SK-N-SH (cell line): ENCODE measurements at regions not wholly inside any gene's neighbourhood (a gene's known extent, or its start where the extent isn't known, plus 50 kb on each side); places are given as distances from the start of the nearest gene placed in this dataset.

Source experiments
- CTCF ChIA-PET: fragments of 300-600, 350-600 bp; formaldehyde crosslinking; extraction: SDS; loops from one replicate; lab custom pipeline; 2021; lab: Yijun Ruan, JAX
- POLR2A ChIA-PET: fragments of 350-600 bp; sonication (Branson Sonifier 250); formaldehyde crosslinking; extraction: SDS; loops from one replicate; lab custom pipeline; 2020; ENCODE audit warnings: antibody characterized with exemption, inconsistent platforms; lab: Yijun Ruan, JAX
- DNase-seq: peaks from one replicate; pipeline ENCODE4 v3.0.0; 2012
- H2AFZ ChIP-seq: fragments of 200-600 bp; sonication (generic); 2 replicates; pipeline ENCODE4 v1.8.1; 2016; ENCODE audit warnings: antibody characterized with exemption, mild to moderate bottlenecking, low read depth
- H3F3A ChIP-seq: fragments of 200-600 bp; sonication (generic); replicated peaks from 2 replicates; pipeline ENCODE3; 2016; ENCODE audit warnings: antibody characterized with exemption, mild to moderate bottlenecking; ENCODE audit not compliant: insufficient read depth
- H3K27ac ChIP-seq, 2 experiments: fragments of 200-500 bp in 1 of 2; fragments of 200-600 bp in 1 of 2; sonication (Bioruptor generic) in 1 of 2; sonication (generic), shearing (Covaris generic) in 1 of 2; 2 replicates each; pipeline versions ENCODE4 v1.5.1 to v1.6.1; 2014 to 2016; ENCODE audit warnings: low read depth in 2 of 2, inconsistent platforms in 1 of 2, low read length in 1 of 2, mild to moderate bottlenecking in 1 of 2, mixed read lengths in 1 of 2
- H3K27me3 ChIP-seq: fragments of 200-600 bp; sonication (generic), shearing (Covaris generic); 2 replicates; pipeline ENCODE4 v1.6.1; 2016; ENCODE audit warnings: mixed run types; ENCODE audit not compliant: insufficient read depth
- H3K36me3 ChIP-seq, 2 experiments: fragments of 200-500 bp in 1 of 2; fragments of 200-600 bp in 1 of 2; sonication (Bioruptor generic) in 1 of 2; sonication (generic) in 1 of 2; replicated peaks in 1 of 2; 2 replicates each; pipeline versions ENCODE3 to v1.5.1; 2014 to 2016; ENCODE audit warnings: low read length in 1 of 2, mild to moderate bottlenecking in 1 of 2; ENCODE audit not compliant: insufficient read depth in 2 of 2, control insufficient read depth in 1 of 2
- H3K4me1 ChIP-seq, 2 experiments: fragments of 200-500 bp in 1 of 2; fragments of 200-600 bp in 1 of 2; sonication (Bioruptor generic) in 1 of 2; sonication (generic), shearing (Covaris generic) in 1 of 2; 2 replicates each; pipeline versions ENCODE4 v1.5.1 to v1.6.1; 2014 to 2016; ENCODE audit warnings: low read depth in 1 of 2, low read length in 1 of 2, mixed run types in 1 of 2; ENCODE audit not compliant: insufficient read depth in 2 of 2, control insufficient read depth in 1 of 2
- H3K4me2 ChIP-seq: fragments of 200-600 bp; sonication (generic), shearing (Covaris generic); 2 replicates; pipeline ENCODE4 v1.6.1; 2017; ENCODE audit warnings: mixed run types
- H3K4me3 ChIP-seq, 2 experiments: fragments of 200-500 bp in 1 of 2; fragments of 200-600 bp in 1 of 2; sonication (Bioruptor generic) in 1 of 2; sonication (generic), shearing (Covaris generic) in 1 of 2; 2 replicates each; pipeline versions ENCODE4 v1.5.1 to v1.8.1; 2014 to 2016; ENCODE audit warnings: low read depth in 2 of 2, inconsistent platforms in 1 of 2, low read length in 1 of 2, mild to moderate bottlenecking in 1 of 2, mixed read lengths in 1 of 2, moderate library complexity in 1 of 2
- H3K79me2 ChIP-seq: fragments of 200-600 bp; sonication (generic); 2 replicates; pipeline ENCODE4 v1.8.1; 2017; ENCODE audit warnings: mild to moderate bottlenecking; ENCODE audit not compliant: insufficient read depth
- H3K9ac ChIP-seq: fragments of 200-600 bp; sonication (generic); 2 replicates; pipeline ENCODE4 v1.6.1; 2017; ENCODE audit warnings: mixed run types
- H3K9me2 ChIP-seq: fragments of 200-600 bp; sonication (generic); 2 replicates; pipeline ENCODE4 v1.6.1; 2017; ENCODE audit warnings: mixed run types
- H3K9me3 ChIP-seq: fragments of 200-600 bp; sonication (generic); 2 replicates; pipeline ENCODE4 v1.6.1; 2017; ENCODE audit warnings: mixed run types, mild to moderate bottlenecking, moderate library complexity
- H4K20me1 ChIP-seq: fragments of 200-600 bp; sonication (generic); 2 replicates; pipeline ENCODE4 v1.6.1; 2017; ENCODE audit warnings: mild to moderate bottlenecking, mixed run types; ENCODE audit not compliant: insufficient read depth
- EZH2phosphoT487 ChIP-seq: fragments of 200-600 bp; sonication (generic); IDR thresholded peaks from 2 replicates; pipeline ENCODE4 v1.6.1; 2017; ENCODE audit warnings: low read depth, mixed run types, mild to moderate bottlenecking, antibody characterized with exemption, moderate library complexity, borderline replicate concordance
- FOXJ3 ChIP-seq: sonication (generic); formaldehyde crosslinking; IDR thresholded peaks from 2 replicates; pipeline ENCODE4 v1.5.1; 2020; ENCODE audit warnings: mild to moderate bottlenecking, missing genetic modification reagents
- GABPA ChIP-seq: IDR thresholded peaks from 2 replicates; pipeline ENCODE4 v1.4.0; 2012; ENCODE audit warnings: low read depth, mild to moderate bottlenecking
- JUND ChIP-seq: IDR thresholded peaks from 2 replicates; pipeline ENCODE4 v1.4.0; 2012
- MEF2A ChIP-seq: IDR thresholded peaks from 2 replicates; pipeline ENCODE4 v1.4.0; 2012; ENCODE audit warnings: low read depth, borderline replicate concordance
- MXI1 ChIP-seq: IDR thresholded peaks from 2 replicates; pipeline ENCODE4 v1.6.1; 2012; ENCODE audit warnings: mild to moderate bottlenecking, low read depth, low read length, improper control_type of control experiment
- PBX3 ChIP-seq: IDR thresholded peaks from 2 replicates; pipeline ENCODE4; 2012
- POLR2AphosphoS5 ChIP-seq: IDR thresholded peaks from 2 replicates; pipeline ENCODE4 v1.6.1; 2012; ENCODE audit warnings: low read depth, low read length
- RAD21 ChIP-seq: IDR thresholded peaks from 2 replicates; pipeline ENCODE4 v1.6.1; 2012; ENCODE audit warnings: mild to moderate bottlenecking, low read length
- REST ChIP-seq: IDR thresholded peaks from 2 replicates; pipeline ENCODE4 v1.6.1; 2012; ENCODE audit warnings: mild to moderate bottlenecking, low read depth, low read length, moderate library complexity
- RFX5 ChIP-seq: IDR thresholded peaks from 2 replicates; pipeline ENCODE4 v1.6.1; 2012; ENCODE audit warnings: mild to moderate bottlenecking, improper control_type of control experiment, low read length
- SIN3A ChIP-seq: IDR thresholded peaks from 2 replicates; pipeline ENCODE4 v1.6.1; 2012; ENCODE audit warnings: low read depth, mild to moderate bottlenecking, low read length, moderate library complexity, borderline replicate concordance
- SMC3 ChIP-seq: IDR thresholded peaks from 2 replicates; pipeline ENCODE4 v1.6.1; 2012; ENCODE audit warnings: low read depth, low read length, improper control_type of control experiment
- WGBS: methylation state at CpG from one replicate; pipeline ENCODE4 v1.1.6; 2017; ENCODE audit warnings: low lambda C conversion rate; 5-methylcytosine and 5-hydroxymethylcytosine counted together
- TF ChIP-seq, protein P1 (sequence below): fragments of 150-350 bp; IDR thresholded peaks from 2 replicates; pipeline ENCODE4 v1.6.1; 2017; ENCODE audit warnings: antibody characterized with exemption, low read length, low read depth, borderline replicate concordance
- TF ChIP-seq, protein P2 (sequence below): IDR thresholded peaks from 2 replicates; pipeline ENCODE4 v1.4.0; 2012; ENCODE audit warnings: low read depth, borderline replicate concordance
- TF ChIP-seq, protein P3 (sequence below): IDR thresholded peaks from 2 replicates; pipeline ENCODE4 v1.4.0; 2012; ENCODE audit warnings: low read depth, borderline replicate concordance

- TF ChIP-seq SIN3A (no peak), MXI1 (no peak), SMC3 (no peak), MEF2A (no peak), EZH2phosphoT487 (no peak), GABPA (no peak), PBX3 (no peak), RFX5 (no peak), REST (no peak), RAD21 (no peak), POLR2AphosphoS5 (no peak), JUND (no peak), FOXJ3 (no peak)
- TF ChIP-seq, protein P1, sequence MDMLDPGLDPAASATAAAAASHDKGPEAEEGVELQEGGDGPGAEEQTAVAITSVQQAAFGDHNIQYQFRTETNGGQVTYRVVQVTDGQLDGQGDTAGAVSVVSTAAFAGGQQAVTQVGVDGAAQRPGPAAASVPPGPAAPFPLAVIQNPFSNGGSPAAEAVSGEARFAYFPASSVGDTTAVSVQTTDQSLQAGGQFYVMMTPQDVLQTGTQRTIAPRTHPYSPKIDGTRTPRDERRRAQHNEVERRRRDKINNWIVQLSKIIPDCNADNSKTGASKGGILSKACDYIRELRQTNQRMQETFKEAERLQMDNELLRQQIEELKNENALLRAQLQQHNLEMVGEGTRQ: no peak
- TF ChIP-seq, protein P2, sequence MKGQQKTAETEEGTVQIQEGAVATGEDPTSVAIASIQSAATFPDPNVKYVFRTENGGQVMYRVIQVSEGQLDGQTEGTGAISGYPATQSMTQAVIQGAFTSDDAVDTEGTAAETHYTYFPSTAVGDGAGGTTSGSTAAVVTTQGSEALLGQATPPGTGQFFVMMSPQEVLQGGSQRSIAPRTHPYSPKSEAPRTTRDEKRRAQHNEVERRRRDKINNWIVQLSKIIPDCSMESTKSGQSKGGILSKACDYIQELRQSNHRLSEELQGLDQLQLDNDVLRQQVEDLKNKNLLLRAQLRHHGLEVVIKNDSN: no peak
- TF ChIP-seq, protein P3, sequence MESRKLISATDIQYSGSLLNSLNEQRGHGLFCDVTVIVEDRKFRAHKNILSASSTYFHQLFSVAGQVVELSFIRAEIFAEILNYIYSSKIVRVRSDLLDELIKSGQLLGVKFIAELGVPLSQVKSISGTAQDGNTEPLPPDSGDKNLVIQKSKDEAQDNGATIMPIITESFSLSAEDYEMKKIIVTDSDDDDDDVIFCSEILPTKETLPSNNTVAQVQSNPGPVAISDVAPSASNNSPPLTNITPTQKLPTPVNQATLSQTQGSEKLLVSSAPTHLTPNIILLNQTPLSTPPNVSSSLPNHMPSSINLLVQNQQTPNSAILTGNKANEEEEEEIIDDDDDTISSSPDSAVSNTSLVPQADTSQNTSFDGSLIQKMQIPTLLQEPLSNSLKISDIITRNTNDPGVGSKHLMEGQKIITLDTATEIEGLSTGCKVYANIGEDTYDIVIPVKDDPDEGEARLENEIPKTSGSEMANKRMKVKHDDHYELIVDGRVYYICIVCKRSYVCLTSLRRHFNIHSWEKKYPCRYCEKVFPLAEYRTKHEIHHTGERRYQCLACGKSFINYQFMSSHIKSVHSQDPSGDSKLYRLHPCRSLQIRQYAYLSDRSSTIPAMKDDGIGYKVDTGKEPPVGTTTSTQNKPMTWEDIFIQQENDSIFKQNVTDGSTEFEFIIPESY: no peak
- no peaks in the 10 kb centered on the region for H3F3A ChIP-seq
- H3K4me1 ChIP-seq: no peaks in the 10 kb centered on the region
- H3K27ac ChIP-seq: no peak overlapping the region
- no peaks in the 10 kb centered on the region for H3K27me3 ChIP-seq
- H3K4me2 ChIP-seq: no peak overlapping the region
- H3K36me3 ChIP-seq: no peaks in the 10 kb centered on the region
- WGBS: 18% methylated on average over 4 of the region's 4 CpGs
- no peaks in the 10 kb centered on the region for H4K20me1 ChIP-seq
- no peaks in the 10 kb centered on the region for H3K79me2 ChIP-seq
- no peak overlapping the region for H3K4me3 ChIP-seq
- no peaks in the 10 kb centered on the region for H3K9me3 ChIP-seq
- CTCF ChIA-PET: no interaction called here
- DNase-seq: no peak
- H3K9me2 ChIP-seq: no peaks in the 10 kb centered on the region
- no peak overlapping the region for H2AFZ ChIP-seq
- POLR2A ChIA-PET: no interaction called here
- H3K9ac ChIP-seq: no peak overlapping the region
Observed at GRCh38 chr1:14462851-14463250, 135.6 kb upstream of the KAZN start.
